Astrocyte of the spinal cord (primary cell): ENCODE measurements at regions not wholly inside any gene's neighbourhood (a gene's known extent, or its start where the extent isn't known, plus 50 kb on each side); places are given as distances from the start of the nearest gene placed in this dataset.
A peak's percentile ranks its signal among the peaks of the same experiment; 100 is the strongest.
"Not testable (repeated sequence)": the region's sequence is repeated elsewhere in the genome, so short reads cannot be mapped to it uniquely, and the experiment has no call there.

Source experiments
- DNase-seq: peaks from one replicate; pipeline ENCODE4 v3.0.0; 2011; ENCODE audit warnings: low read depth, low spot score
- H3K4me3 ChIP-seq: 2 replicates; pipeline ENCODE4 v1.5.1; 2011; ENCODE audit warnings: low read depth, mild to moderate bottlenecking, low read length, moderate library complexity
- in situ Hi-C: cut with HindIII; loops from 2 replicates; pipeline ENCODE4 v1.10.0; 2017; ENCODE audit warnings: low sequenced_read_pairs
- TF ChIP-seq, protein P1 (sequence below): IDR thresholded peaks from 2 replicates; pipeline ENCODE4 v1.5.1; 2012; ENCODE audit warnings: low read depth, mild to moderate bottlenecking, low read length, inconsistent platforms

DNA sequence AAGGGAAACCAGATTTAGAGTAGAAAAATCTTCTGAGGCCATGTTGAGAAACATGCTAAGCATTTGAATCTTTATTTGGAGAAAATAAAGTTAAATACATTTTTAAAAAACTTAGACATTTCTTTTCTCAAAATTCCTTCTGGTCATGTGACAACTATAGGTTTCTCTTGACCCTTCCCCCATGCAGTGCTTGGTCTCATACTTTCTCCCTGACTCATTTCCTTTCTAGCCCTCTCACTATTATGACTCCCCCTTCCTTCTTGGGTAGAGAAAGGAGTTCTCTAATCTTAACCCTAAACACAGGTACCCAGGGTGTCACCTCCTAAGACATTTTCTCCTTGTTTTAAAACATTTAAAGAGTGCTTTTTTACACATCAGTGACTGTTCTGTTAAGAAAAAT is 179.5 kb upstream of the TMEM106B start:
- no peak overlapping the region for H3K4me3 ChIP-seq
- in situ Hi-C loops = no loop called here
- DNase-seq = peak; percentile 52
- TF ChIP-seq, protein P1, sequence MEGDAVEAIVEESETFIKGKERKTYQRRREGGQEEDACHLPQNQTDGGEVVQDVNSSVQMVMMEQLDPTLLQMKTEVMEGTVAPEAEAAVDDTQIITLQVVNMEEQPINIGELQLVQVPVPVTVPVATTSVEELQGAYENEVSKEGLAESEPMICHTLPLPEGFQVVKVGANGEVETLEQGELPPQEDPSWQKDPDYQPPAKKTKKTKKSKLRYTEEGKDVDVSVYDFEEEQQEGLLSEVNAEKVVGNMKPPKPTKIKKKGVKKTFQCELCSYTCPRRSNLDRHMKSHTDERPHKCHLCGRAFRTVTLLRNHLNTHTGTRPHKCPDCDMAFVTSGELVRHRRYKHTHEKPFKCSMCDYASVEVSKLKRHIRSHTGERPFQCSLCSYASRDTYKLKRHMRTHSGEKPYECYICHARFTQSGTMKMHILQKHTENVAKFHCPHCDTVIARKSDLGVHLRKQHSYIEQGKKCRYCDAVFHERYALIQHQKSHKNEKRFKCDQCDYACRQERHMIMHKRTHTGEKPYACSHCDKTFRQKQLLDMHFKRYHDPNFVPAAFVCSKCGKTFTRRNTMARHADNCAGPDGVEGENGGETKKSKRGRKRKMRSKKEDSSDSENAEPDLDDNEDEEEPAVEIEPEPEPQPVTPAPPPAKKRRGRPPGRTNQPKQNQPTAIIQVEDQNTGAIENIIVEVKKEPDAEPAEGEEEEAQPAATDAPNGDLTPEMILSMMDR = no peak

DNA sequence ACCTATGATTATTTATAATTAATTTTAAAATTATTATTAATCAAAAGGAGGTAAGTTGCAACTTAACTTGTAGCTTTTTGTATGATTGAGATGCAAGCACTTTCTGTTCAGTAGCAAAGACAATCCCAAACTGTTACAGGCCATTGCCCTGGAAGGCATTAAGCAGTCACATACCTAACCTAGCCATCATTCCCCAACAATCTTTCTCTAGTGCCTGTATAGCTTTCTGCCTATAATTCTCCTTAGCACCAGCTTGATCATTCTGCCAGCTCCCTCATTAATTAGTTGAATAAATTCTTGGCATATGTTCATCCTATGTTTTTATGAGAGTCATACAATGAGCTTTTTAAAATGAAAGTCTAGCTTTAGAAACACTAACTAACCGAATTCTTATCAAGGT is 178.9 kb upstream of the TMEM106B start:
- TF ChIP-seq, protein P1 = no peak
- H3K4me3 ChIP-seq = no peak overlapping the region
- peak; percentile 6 for DNase-seq
- in situ Hi-C loops = no loop called here

DNA sequence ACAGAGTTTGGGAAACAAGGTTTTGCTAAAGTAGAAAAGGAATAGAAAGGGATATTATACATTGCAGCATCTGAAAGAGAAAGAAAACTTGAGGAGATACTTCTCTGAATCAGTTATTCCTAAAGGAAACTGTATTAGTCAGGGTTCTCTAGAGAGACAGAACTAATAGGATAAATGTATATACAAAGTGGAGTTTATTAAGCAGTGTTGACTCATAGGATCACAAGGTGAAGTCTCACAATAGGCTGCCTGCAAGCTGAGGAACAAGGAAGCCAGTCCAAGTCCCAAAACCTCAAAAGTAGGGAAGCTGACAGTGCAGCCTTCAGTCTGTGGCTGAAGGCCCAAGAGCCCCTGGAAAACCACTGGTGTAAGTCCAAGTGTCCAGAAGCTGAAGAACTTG is 167.6 kb upstream of the TMEM106B start:
- DNase-seq = peak; percentile 76
- in situ Hi-C loops, H3K4me3 ChIP-seq: not testable (repeated sequence)

DNA sequence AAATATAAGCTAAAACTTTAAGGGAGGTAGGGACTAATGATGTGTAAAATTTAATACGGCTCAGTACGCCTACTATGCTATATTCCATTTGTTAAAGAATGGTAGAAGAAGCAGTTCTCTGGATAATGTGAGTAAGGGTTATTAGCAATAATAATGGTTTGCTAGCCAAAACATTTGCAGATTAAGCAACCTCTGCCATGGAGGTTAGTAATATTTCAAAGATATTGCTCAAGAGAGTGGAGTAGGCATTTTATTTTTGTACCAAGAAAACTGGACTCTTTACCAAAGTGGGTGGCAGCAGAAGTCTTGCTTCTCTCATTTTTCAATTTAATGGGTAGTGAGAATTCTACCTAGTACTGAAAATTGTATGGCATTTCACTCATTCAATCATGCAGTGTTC is 158.9 kb upstream of the TMEM106B start:
- no peak overlapping the region for H3K4me3 ChIP-seq
- in situ Hi-C loops = no loop called here
- no peak for DNase-seq
- TF ChIP-seq, protein P1 = no peak

DNA sequence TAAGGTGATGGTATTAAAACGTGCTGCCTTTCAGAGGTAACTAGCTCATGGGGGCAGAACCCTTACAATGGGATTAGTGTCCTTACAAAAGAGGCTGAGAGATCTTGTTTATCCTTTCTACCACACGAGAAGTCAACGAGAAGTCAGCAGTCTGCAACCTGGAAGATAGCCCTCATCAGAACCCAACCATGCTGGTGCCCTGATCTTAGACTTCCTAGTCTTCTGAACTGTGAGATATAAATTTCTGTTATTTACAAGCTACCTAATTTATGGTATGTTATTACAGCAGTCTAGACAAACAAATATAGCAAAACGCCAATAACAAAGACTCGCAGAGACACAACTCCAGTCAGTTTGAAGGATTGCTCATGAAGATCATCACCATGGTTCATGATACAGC is 157.5 kb upstream of the TMEM106B start:
- TF ChIP-seq, protein P1 = no peak
- no peak for DNase-seq
- H3K4me3 ChIP-seq = no peak overlapping the region
- in situ Hi-C loops = no loop called here

DNA sequence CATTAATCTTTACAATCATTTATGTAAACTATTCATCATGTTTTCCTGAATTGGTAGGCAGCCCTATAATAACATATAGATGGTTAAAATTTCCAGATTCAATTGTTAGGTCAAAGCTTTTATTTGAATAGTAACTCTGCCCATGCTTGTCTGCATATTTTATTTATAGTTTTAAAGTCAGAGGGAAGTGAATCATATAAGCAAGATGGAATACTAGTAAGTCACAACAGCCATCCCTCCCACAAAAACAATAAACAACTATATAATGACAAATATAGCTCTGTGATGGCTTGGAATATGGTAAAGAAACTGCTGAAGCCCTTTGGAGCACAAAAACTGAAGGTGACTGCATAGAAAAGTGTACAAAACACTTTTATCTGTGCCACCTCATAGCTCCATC is 156.3 kb upstream of the TMEM106B start:
- in situ Hi-C loops = no loop called here
- no peak overlapping the region for H3K4me3 ChIP-seq
- TF ChIP-seq, protein P1 = no peak
- no peak for DNase-seq

DNA sequence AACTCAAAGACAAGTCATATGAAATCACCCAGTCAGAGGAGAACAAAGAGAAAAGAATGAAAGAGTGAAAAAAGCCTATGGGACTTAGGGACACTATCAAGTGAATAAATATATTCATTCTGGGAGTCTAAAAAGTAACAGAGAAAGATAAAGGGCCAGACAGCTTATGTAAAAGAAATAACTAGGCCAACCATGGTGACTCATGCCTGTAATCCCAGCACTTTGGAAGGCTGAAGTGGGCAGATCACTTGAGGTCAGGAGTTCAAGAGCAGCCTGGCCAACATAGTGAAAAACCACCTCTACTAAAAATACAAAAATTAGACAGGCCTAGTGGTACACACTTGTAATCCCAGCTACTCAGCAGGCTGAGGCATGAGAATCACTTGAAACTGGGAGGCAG is 154.7 kb upstream of the TMEM106B start:
- no peak overlapping the region for H3K4me3 ChIP-seq
- TF ChIP-seq, protein P1 = no peak

More for the DNA sequence above, 154.7 kb upstream of the TMEM106B start:
- DNase-seq = no peak
- in situ Hi-C loops = no loop called here
